Activated CD4-positive, alpha-beta T cell treated with anti-CD3 and anti-CD28 coated beads for 36 hours (primary cell): ENCODE measurements at regions not wholly inside any gene's neighbourhood (a gene's known extent, or its start where the extent isn't known, plus 50 kb on each side); places are given as distances from the start of the nearest gene placed in this dataset.

Source experiments
- ATAC-seq: fragments of 200-7000 bp; cut with Tn5 transposase; one replicate; pipeline ENCODE4 v1.10.0; 2021; ENCODE audit warnings: mild to moderate bottlenecking, moderate library complexity
- CTCF ChIA-PET: fragments of 350-600 bp; sonication (Branson Sonifier 250); formaldehyde crosslinking; loops from one replicate; lab custom pipeline; 2021; ENCODE audit warnings: antibody characterized with exemption; lab: Charles Lee
- POLR2A ChIA-PET: fragments of 350-600 bp; sonication (Branson Sonifier 250); formaldehyde crosslinking; loops from one replicate; lab custom pipeline; 2021; ENCODE audit warnings: antibody characterized with exemption, inconsistent platforms; lab: Charles Lee
- DNase-seq: peaks from one replicate; pipeline ENCODE4 v3.0.0-alpha.2; 2020
- H3K27ac Mint-ChIP-seq: one replicate; pipeline ENCODE4 v1.8.0; 2021; ENCODE audit warnings: mixed read lengths
- H3K27me3 Mint-ChIP-seq: one replicate; pipeline ENCODE4 v1.8.0; 2021; ENCODE audit warnings: mixed read lengths
- H3K36me3 Mint-ChIP-seq: one replicate; pipeline ENCODE4 v1.8.0; 2021; ENCODE audit warnings: low read depth, mixed read lengths
- H3K4me1 Mint-ChIP-seq: one replicate; pipeline ENCODE4 v1.8.0; 2021; ENCODE audit warnings: mixed read lengths
- H3K4me3 Mint-ChIP-seq: one replicate; pipeline ENCODE4 v1.8.0; 2021; ENCODE audit warnings: mild to moderate bottlenecking, moderate library complexity, mixed read lengths
- H3K9me3 Mint-ChIP-seq: one replicate; pipeline ENCODE4 v1.8.0; 2021; ENCODE audit warnings: low read depth, mixed read lengths
- intact Hi-C, 2 experiments: fragments of 100-400 bp; cut with DNase I in 1 of 2; cut with micrococcal nuclease in 1 of 2; formaldehyde crosslinking; loops; one replicate each; pipeline versions ENCODE4 v1.14.2 to v1.15.1; 2022 to 2024; cut with DNase I, micrococcal nuclease

DNA sequence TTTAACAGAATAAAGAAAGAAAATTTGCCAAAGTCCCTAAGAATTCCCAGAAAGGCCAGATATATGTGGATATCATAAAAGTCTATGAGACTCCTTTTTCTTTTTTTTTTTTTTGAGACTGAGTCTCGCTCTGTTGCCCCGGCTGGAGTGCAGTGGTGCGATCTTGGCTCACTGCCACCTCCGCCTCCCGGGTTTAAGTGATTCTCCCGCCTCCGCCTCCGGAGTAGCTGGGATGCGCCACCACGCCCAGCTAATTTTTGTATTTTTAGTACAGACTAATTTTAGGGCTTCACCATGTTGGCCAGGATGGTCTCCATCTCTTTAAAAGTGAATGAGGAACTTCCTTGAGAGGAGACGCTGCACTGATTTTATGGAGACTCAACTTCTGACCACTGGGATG, 335.2 kb downstream of the FBXO15 start:
- POLR2A ChIA-PET = no interaction called here

DNA sequence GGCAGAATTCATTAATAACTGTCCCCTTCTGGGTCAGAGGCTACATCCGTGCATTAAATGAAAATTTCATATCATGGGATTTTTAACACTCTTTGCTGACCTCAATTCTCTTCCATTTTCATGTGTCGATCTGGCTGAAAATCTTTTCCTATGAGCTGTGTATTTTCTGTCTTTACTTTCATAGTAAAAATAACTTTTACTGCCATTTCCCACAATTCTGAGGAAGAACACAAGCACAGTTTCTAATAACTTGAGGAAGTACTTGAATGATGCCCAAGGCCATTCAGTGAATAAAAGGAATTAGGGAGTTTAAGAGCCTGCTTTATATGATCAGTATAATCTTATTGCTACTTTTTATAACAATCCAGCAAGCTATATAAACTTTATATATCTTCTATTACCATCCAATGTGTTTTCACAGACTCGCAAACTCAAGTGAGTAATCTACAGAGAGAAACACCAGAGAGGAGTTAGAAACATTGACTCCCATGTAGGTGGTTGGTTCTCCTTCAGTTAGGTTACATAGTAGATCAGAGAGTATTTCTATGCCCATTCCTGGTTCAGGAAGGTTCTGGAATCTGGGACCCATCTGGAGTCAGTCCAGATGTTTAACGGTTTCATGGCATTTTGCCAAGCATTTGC, 340.0 kb downstream of the FBXO15 start:
- ChIA-PET POLR2A (no interaction called here), CTCF (no interaction called here)
- no peak overlapping the region for H3K4me3 Mint-ChIP-seq
- H3K27me3 Mint-ChIP-seq = peaks cover 3% of the 10 kb centered on the region
- no peaks in the 10 kb centered on the region for H3K9me3 Mint-ChIP-seq
- intact Hi-C loops = no loop called here
- H3K27ac Mint-ChIP-seq = no peak overlapping the region
- DNase-seq (no peak), ATAC-seq (no peak)
- H3K4me1 Mint-ChIP-seq = no peaks in the 10 kb centered on the region
- H3K36me3 Mint-ChIP-seq = no peaks in the 10 kb centered on the region

More for the DNA sequence above, 335.2 kb downstream of the FBXO15 start:
- Mint-ChIP-seq H3K4me3 (no peak overlapping the region), H3K27ac (no peak overlapping the region), H3K4me1 (no peaks in the 10 kb centered on the region), H3K36me3 (no peaks in the 10 kb centered on the region), H3K27me3 (no peaks in the 10 kb centered on the region), H3K9me3 (no peaks in the 10 kb centered on the region)
- ATAC-seq = no peak
- CTCF ChIA-PET = no interaction called here
- DNase-seq = no peak
- intact Hi-C loops = no loop called here

DNA sequence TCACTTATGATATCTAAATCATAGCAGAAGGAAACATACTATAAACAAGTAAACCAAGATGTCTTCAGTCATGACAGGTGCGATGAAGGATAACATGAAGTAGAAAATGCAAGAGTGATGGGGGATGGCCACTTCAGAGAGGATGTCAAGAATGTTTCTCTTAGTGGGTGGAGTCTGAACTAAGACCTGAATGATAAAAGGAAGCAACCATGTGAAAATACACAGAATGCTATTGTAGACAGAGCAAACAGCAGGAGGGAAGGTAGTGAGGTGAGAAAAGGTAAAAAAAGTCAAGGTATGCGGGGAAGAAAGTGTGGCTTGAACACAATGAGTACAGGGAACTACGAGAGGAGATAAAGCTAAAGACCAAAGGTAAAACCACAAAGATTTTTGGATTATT, 341.6 kb downstream of the FBXO15 start:
- no peaks in the 10 kb centered on the region for H3K4me1 Mint-ChIP-seq
- H3K4me3 Mint-ChIP-seq = no peak overlapping the region
- no peaks in the 10 kb centered on the region for H3K9me3 Mint-ChIP-seq
- H3K27ac Mint-ChIP-seq = no peak overlapping the region
- ChIA-PET CTCF (no interaction called here), POLR2A (no interaction called here)
- H3K36me3 Mint-ChIP-seq = no peaks in the 10 kb centered on the region
- intact Hi-C loops = no loop called here
- DNase-seq = no peak
- no peak for ATAC-seq
- H3K27me3 Mint-ChIP-seq = peaks cover 3% of the 10 kb centered on the region

DNA sequence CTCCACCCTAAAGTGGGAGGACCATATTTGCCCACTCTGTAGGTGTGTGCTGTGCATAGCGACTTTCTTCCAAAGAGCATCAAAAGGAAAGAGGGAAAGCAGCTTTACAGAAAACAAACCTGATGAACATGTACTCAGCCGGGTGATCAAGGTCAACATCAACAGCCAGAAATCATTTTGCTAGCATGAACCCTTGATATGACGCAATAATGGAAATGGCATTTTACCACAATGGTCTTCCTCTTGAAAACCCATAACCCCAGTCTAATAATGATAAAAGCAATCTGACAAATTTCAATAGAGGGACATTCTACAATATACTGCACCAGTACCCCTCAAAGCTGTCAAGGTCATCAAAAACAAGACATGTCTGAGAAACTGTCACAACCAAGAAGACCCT, 350.2 kb downstream of the FBXO15 start:
- CTCF ChIA-PET = interaction anchor here (1.9 kb wide), 1 partner anchor 12 kb away, joined by 6 read pairs; no protein-coding TSS in a partner anchor
- DNase-seq = no peak
- H3K27ac Mint-ChIP-seq = no peak overlapping the region
- H3K9me3 Mint-ChIP-seq = peaks cover 1% of the 10 kb centered on the region
- POLR2A ChIA-PET = no interaction called here
- H3K4me1 Mint-ChIP-seq = no peaks in the 10 kb centered on the region
- intact Hi-C loops = no loop called here
- ATAC-seq = no peak
- no peaks in the 10 kb centered on the region for H3K36me3 Mint-ChIP-seq
- H3K4me3 Mint-ChIP-seq = no peak overlapping the region
- peaks cover 2% of the 10 kb centered on the region for H3K27me3 Mint-ChIP-seq

DNA sequence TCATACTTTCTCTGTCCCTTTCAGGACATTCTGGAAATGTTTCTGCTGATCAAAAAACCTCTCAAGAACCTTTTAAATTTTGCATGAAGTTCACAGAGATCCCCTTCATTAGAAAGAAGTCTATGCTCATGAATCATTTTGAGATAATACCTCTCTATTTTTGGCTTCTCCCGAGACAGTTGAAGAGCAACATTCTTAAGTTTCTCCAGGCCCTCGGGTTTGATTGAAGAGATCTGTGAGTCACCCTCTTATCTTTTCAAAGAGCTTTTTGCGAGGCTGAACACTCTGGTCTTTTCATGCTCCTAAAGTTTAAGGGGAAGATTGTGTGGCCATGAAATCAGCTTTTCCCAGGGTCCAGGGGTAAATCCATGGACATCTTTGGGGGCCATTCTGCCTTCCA, 354.2 kb downstream of the FBXO15 start:
- ChIA-PET POLR2A (no interaction called here), CTCF (no interaction called here)
- intact Hi-C loops = no loop called here
- H3K9me3 Mint-ChIP-seq = no peaks in the 10 kb centered on the region
- no peaks in the 10 kb centered on the region for H3K4me1 Mint-ChIP-seq
- no peak overlapping the region for H3K27ac Mint-ChIP-seq
- ATAC-seq (no peak), DNase-seq (no peak)
- H3K36me3 Mint-ChIP-seq = no peaks in the 10 kb centered on the region
- no peak overlapping the region for H3K4me3 Mint-ChIP-seq
- no peaks in the 10 kb centered on the region for H3K27me3 Mint-ChIP-seq

DNA sequence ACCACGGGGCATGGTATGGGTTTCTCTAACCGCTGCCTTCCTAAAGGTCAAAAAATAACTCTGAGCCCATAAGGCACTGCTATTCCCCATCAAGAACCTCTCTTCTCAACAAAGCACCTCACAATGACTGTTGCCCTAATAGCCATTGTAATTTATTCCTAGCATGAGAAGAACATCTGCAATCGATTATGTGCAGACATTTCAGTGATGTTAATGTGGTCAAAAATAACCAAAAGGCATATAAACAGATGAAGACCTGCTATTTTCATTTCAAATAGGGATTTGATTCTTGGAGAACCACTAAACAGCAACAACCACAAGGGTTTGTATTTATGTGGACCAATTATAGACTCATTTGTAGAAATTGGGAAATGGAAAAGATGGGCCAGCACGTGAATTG, 356.6 kb downstream of the FBXO15 start:
- no peak for DNase-seq
- no peak overlapping the region for H3K27ac Mint-ChIP-seq
- no peaks in the 10 kb centered on the region for H3K27me3 Mint-ChIP-seq
- intact Hi-C loops = no loop called here
- H3K4me1 Mint-ChIP-seq = no peaks in the 10 kb centered on the region
- H3K4me3 Mint-ChIP-seq = no peak overlapping the region
- H3K36me3 Mint-ChIP-seq = no peaks in the 10 kb centered on the region
- no peaks in the 10 kb centered on the region for H3K9me3 Mint-ChIP-seq
- CTCF ChIA-PET = no interaction called here
- ATAC-seq = no peak
- POLR2A ChIA-PET = no interaction called here

DNA sequence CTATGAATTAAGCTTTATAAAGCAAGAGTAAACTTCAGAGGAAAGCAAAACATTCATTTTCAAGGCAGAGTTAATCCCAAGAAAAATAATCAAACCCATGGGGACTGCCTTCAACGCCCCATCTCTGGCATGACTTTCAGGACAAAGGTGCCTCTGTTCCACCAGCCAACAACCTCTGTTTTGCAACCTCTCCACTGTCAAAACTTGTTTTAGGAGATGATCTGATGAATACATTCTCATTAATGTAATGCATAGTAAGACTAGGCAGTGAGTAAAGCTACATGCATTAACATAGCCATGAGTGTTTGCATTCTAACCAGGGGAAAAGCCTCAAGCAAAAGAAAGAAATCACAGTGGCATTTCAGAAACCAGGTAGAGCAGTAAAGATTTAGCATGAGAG, 357.0 kb downstream of the FBXO15 start:
- Mint-ChIP-seq H3K27ac (no peak overlapping the region), H3K4me3 (no peak overlapping the region), H3K27me3 (no peaks in the 10 kb centered on the region), H3K9me3 (no peaks in the 10 kb centered on the region), H3K4me1 (no peaks in the 10 kb centered on the region), H3K36me3 (no peaks in the 10 kb centered on the region)
- ChIA-PET CTCF (interaction anchor here (1.1 kb wide), 1 partner anchor 52 kb away, joined by 3 read pairs; no protein-coding TSS in a partner anchor), POLR2A (no interaction called here)
- no peak for ATAC-seq
- intact Hi-C loops = no loop called here
- no peak for DNase-seq

DNA sequence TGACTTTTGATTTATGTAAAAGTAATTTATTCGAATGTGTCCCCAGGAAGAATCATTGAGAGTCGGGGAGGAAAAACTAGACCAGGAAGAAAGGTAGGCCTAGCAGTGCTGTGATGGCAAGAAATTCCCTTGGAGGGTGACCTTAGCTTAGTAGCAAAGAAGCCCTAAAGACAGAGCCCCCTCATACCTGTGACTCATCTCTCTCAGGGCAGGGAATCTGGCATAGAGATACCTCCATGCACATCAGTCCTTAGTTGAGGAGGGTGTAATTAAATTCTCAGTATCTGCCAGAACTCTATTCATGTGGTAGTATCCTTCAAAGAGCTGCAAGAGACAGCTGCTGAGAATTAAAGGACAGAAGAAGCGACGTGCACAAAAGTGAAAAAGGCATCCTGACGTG, 360.3 kb downstream of the FBXO15 start:
- ChIA-PET CTCF (no interaction called here), POLR2A (no interaction called here)
- peaks cover 2% of the 10 kb centered on the region for H3K27me3 Mint-ChIP-seq
- no peak overlapping the region for H3K27ac Mint-ChIP-seq
- DNase-seq (no peak), ATAC-seq (no peak)
- H3K36me3 Mint-ChIP-seq = no peaks in the 10 kb centered on the region
- no peaks in the 10 kb centered on the region for H3K4me1 Mint-ChIP-seq
- no peaks in the 10 kb centered on the region for H3K9me3 Mint-ChIP-seq
- intact Hi-C loops = no loop called here
- no peak overlapping the region for H3K4me3 Mint-ChIP-seq

DNA sequence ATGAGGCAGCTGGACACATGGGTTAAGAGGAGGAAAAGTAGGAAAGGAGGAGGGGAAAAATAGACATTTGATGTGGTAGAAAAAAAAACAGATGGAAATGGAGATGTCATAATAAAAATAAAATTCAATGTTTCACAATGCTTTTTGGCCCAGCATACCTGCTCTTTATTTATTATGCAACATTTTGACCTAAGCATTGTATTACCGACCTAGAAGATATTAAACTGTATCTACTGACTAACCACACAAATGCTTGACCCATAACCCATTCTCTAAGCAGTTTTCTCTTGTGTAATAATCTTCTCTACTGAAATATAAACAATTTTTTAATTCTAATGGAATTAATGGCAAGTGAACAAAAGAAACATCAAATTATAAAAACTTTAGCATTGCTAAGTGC, 362.3 kb downstream of the FBXO15 start:
- DNase-seq (no peak), ATAC-seq (no peak)
- Mint-ChIP-seq H3K9me3 (no peaks in the 10 kb centered on the region), H3K36me3 (no peaks in the 10 kb centered on the region), H3K4me3 (no peak overlapping the region), H3K4me1 (no peaks in the 10 kb centered on the region), H3K27me3 (peaks cover 3% of the 10 kb centered on the region), H3K27ac (no peak overlapping the region)
- intact Hi-C loops = no loop called here
- ChIA-PET CTCF (no interaction called here), POLR2A (no interaction called here)

DNA sequence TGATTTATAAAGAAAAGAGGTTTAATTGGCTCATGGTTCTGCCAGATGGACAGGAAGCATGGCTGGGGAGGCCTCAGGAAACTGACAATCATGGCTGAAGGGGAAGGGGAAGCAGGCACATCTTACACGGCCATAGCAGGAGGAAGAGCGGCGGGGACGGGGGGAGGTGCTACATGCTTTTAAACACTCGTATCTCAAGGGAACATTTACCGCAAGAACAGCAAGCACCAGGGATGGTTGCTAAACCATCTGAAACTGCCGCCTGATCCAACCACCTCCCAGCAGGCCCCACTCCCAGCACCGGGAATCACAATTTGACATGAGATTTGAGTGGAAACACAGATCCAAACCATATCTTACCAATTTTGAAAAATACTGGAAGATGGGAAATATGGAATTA, 362.8 kb downstream of the FBXO15 start:
- intact Hi-C loops = no loop called here

DNA sequence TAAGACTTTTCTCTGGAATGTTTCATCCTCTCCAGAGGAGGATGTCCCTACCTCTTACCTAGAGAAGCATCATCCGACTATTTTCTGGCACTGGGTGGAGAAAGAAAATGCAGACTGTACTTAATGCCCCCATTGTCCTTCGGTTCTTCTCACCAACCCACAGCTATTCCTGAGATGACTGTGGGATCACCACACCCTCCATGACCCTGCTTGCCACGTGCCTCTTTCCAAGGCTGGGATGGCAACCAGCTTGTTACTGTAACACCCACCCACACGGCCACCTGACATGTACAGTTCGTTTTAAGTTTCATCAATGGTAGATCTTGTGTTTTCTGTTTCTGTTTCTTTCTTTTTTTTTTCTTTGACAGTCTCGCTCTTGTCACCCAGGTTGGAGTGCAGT, 365.2 kb downstream of the FBXO15 start:
- Mint-ChIP-seq H3K27me3 (peaks cover 3% of the 10 kb centered on the region), H3K4me3 (no peak overlapping the region), H3K4me1 (no peaks in the 10 kb centered on the region), H3K9me3 (no peaks in the 10 kb centered on the region), H3K36me3 (no peaks in the 10 kb centered on the region), H3K27ac (no peak overlapping the region)
- ChIA-PET POLR2A (no interaction called here), CTCF (interaction anchor here (0.7 kb wide), 1 partner anchor 16 kb away, joined by 3 read pairs; no protein-coding TSS in a partner anchor)
- intact Hi-C loops = no loop called here
- DNase-seq (peak; percentile 7), ATAC-seq (no peak)

More for the DNA sequence above, 362.8 kb downstream of the FBXO15 start:
- DNase-seq (no peak), ATAC-seq (no peak)
- peaks cover 3% of the 10 kb centered on the region for H3K27me3 Mint-ChIP-seq
- POLR2A ChIA-PET = no interaction called here
- H3K27ac Mint-ChIP-seq = no peak overlapping the region
- CTCF ChIA-PET = no interaction called here
- no peak overlapping the region for H3K4me3 Mint-ChIP-seq
- no peaks in the 10 kb centered on the region for H3K36me3 Mint-ChIP-seq
- H3K9me3 Mint-ChIP-seq = no peaks in the 10 kb centered on the region
- no peaks in the 10 kb centered on the region for H3K4me1 Mint-ChIP-seq

DNA sequence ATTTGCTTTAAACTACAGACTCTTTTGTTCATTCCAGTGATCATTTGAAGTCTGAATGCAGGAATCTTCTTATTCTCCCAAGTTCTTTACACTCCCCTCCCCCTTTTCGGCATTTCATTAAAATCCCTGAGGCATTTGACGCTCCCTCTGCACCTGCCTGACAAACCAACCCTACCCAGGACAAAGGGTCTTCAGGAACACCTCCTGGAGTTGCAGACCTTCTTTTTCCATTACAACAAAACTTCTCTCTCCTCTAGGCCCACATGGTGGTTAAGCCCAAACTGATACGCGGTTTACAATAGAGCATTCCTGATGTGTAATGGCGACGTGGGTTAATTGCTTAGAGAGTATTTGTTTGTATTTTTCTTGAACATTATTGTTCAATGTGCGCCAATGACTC, 367.4 kb downstream of the FBXO15 start:
- ChIA-PET CTCF (no interaction called here), POLR2A (no interaction called here)
- Mint-ChIP-seq H3K4me1 (no peaks in the 10 kb centered on the region), H3K36me3 (no peaks in the 10 kb centered on the region), H3K27ac (no peak overlapping the region), H3K4me3 (no peak overlapping the region), H3K9me3 (no peaks in the 10 kb centered on the region), H3K27me3 (peaks cover 3% of the 10 kb centered on the region)
- intact Hi-C loops = no loop called here
- ATAC-seq (no peak), DNase-seq (no peak)
